Parathyroid adenoma (tissue), 2 donors: ENCODE measurements at regions not wholly inside any gene's neighbourhood (a gene's known extent, or its start where the extent isn't known, plus 50 kb on each side); places are given as distances from the start of the nearest gene placed in this dataset.

Source experiments
- H2AFZ ChIP-seq: fragments of 300-600 bp; sonication (generic); one replicate; pipeline ENCODE4 v1.7.0; 2017; ENCODE audit warnings: antibody characterized with exemption, mild to moderate bottlenecking
- H3K27ac ChIP-seq: fragments of 300-600 bp; sonication (generic); one replicate; pipeline ENCODE4 v1.7.0; 2017
- H3K27me3 ChIP-seq: fragments of 300-600 bp; sonication (generic); one replicate; pipeline ENCODE4 v1.7.0; 2017; ENCODE audit warnings: low read length; ENCODE audit not compliant: control insufficient read depth, insufficient read depth
- H3K36me3 ChIP-seq: fragments of 300-600 bp; sonication (generic); one replicate; pipeline ENCODE4 v1.7.0; 2017; ENCODE audit warnings: low read length; ENCODE audit not compliant: control insufficient read depth, insufficient read depth
- H3K4me1 ChIP-seq: fragments of 300-600 bp; sonication (generic); one replicate; pipeline ENCODE4 v1.7.0; 2017; ENCODE audit warnings: control low read depth
- H3K4me2 ChIP-seq: fragments of 300-600 bp; sonication (generic); one replicate; pipeline ENCODE4 v1.7.0; 2017; ENCODE audit warnings: low read length
- H3K4me3 ChIP-seq: fragments of 300-600 bp; sonication (generic); one replicate; pipeline ENCODE4 v1.7.0; 2017; ENCODE audit warnings: low read depth, low read length
- H3K79me2 ChIP-seq: fragments of 300-600 bp; sonication (generic); one replicate; pipeline ENCODE4 v1.7.0; 2017; ENCODE audit warnings: control low read depth
- H3K9ac ChIP-seq: fragments of 300-600 bp; sonication (generic); one replicate; pipeline ENCODE4 v1.7.0; 2017; ENCODE audit warnings: mild to moderate bottlenecking
- H3K9me3 ChIP-seq: fragments of 300-600 bp; sonication (generic); one replicate; pipeline ENCODE4 v1.7.0; 2017; ENCODE audit warnings: low read length; ENCODE audit not compliant: control insufficient read depth
- CTCF ChIP-seq: fragments of 300-600 bp; sonication (generic); IDR thresholded peaks from one replicate; pipeline ENCODE4 v1.7.0; 2017; ENCODE audit warnings: antibody characterized with exemption, mild to moderate bottlenecking
- donor health status: primary hyperparathyroidism.

DNA sequence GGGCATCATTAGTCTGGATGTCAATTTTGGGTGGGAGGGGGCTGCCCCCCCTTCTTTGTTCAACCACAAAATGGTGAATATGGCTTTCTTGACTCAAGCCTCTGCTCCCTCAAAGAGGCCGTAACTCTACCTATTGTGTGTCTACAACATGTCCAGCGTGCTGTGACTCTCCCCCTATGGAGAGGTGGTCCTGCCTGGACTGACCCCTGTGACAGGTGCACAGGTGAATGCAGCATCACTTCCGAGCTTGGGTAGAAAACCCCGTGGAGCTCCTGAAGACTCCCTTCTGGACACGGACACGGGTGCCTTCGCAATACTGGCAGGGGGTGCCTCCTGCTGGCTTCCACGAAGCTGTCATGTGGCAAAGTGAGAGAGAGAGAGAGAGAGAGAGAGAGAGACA, 397.8 kb downstream of the GALR1 start:
- H3K4me2 ChIP-seq: no peak overlapping the region
- no peak overlapping the region for H3K9ac ChIP-seq
- no peak overlapping the region for H3K4me3 ChIP-seq
- no peaks in the 10 kb centered on the region for H3K4me1 ChIP-seq
- no peaks in the 10 kb centered on the region for H3K79me2 ChIP-seq
- no peaks in the 10 kb centered on the region for H3K36me3 ChIP-seq
- TF ChIP-seq CTCF: no peak
- H3K27ac ChIP-seq: no peak overlapping the region
- no peaks in the 10 kb centered on the region for H3K27me3 ChIP-seq
- H2AFZ ChIP-seq: no peak overlapping the region
- H3K9me3 ChIP-seq: no peaks in the 10 kb centered on the region

DNA sequence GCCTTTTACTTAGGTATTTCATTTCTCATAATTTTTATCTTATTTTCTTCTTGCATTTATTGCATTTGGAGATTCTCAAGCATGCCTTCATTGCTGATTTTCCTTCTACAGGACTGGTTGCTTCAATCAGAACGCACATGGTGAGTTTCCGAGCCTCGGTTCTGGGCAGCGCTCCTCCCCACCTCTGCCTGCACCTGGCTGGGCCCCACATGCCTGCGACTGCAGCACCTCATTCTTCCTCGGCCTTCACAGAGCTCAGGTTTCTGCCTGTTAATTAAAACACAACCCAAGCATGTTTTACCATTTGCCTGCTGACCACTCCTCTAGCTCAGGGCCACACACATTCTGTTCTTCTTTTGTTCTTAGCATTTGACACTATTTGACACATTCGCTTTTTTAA, 398.8 kb downstream of the GALR1 start:
- no peak overlapping the region for H2AFZ ChIP-seq
- no peak for TF ChIP-seq CTCF
- no peaks in the 10 kb centered on the region for H3K4me1 ChIP-seq
- no peak overlapping the region for H3K4me3 ChIP-seq
- no peaks in the 10 kb centered on the region for H3K9me3 ChIP-seq
- no peak overlapping the region for H3K4me2 ChIP-seq
- H3K9ac ChIP-seq: no peak overlapping the region
- no peaks in the 10 kb centered on the region for H3K79me2 ChIP-seq
- H3K36me3 ChIP-seq: no peaks in the 10 kb centered on the region
- no peak overlapping the region for H3K27ac ChIP-seq
- no peaks in the 10 kb centered on the region for H3K27me3 ChIP-seq

DNA sequence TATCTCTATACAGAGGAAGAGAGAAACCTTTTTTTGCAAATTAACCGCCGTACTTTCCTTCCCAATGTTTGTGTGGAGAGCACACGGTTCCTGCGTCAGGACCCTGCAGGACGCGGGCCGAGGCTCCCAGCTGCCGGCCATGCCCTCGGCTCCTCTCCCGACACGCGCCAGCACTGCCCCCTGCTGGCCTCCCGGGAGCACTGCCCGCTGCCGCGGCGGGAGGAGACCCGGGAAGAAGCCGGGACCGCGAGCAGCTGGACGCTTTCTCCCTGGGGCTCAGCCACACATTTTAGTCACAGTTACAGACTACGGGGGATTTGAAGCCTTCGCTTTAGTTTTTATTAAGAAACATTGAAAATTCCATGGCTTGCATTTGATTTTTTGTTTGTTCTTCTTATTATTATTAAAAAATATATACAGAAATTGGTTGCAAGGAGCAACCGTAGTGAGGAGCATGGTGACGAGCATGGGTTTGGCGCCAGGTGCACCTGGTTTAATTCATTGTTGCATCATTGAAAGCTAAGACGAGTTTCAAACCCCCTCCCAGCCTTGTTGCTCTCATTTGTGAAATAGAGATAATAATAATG, 401.2 kb downstream of the GALR1 start:
- TF ChIP-seq CTCF: peak; percentile 84
- H3K4me2 ChIP-seq: no peak overlapping the region
- H3K9me3 ChIP-seq: no peaks in the 10 kb centered on the region
- no peak overlapping the region for H3K9ac ChIP-seq
- H2AFZ ChIP-seq: peak overlapping the region; percentile 36
- H3K4me3 ChIP-seq: no peak overlapping the region
- no peak overlapping the region for H3K27ac ChIP-seq
- no peaks in the 10 kb centered on the region for H3K4me1 ChIP-seq
- no peaks in the 10 kb centered on the region for H3K36me3 ChIP-seq
- H3K79me2 ChIP-seq: no peaks in the 10 kb centered on the region
- H3K27me3 ChIP-seq: no peaks in the 10 kb centered on the region

- H3K79me2 ChIP-seq: no peaks in the 10 kb centered on the region
- H3K4me2 ChIP-seq: no peak overlapping the region
- TF ChIP-seq CTCF: no peak
- H3K9ac ChIP-seq: no peak overlapping the region
- no peaks in the 10 kb centered on the region for H3K9me3 ChIP-seq
- no peak overlapping the region for H2AFZ ChIP-seq
- no peaks in the 10 kb centered on the region for H3K36me3 ChIP-seq
- H3K27ac ChIP-seq: no peak overlapping the region
- H3K27me3 ChIP-seq: no peaks in the 10 kb centered on the region
- no peaks in the 10 kb centered on the region for H3K4me1 ChIP-seq
- no peak overlapping the region for H3K4me3 ChIP-seq
Observed at GRCh38 chr18:77651441-77651840, 401.8 kb downstream of the GALR1 start.

DNA sequence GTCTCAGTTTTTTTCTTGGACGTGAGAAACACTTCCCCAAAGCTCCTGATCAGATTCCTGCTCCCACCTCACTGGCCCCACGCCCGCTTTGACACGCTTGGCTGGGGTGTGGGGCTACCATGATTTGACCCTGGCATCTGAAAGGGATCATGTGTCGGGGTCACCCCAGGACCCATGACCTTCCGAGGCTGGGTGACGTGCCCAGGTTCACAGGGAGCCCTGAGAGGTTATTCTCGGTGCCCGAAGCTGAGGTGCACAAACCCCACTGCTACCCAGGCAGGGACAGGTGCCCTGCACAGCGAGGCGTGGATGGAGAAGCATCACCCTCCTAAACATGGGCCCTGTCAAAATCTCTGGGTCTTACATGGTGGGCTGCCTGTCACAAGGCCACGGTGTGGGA, 404.1 kb downstream of the GALR1 start:
- Histone ChIP-seq H3K4me2 (no peak overlapping the region), H3K9me3 (no peaks in the 10 kb centered on the region), H3K27me3 (no peaks in the 10 kb centered on the region), H3K36me3 (no peaks in the 10 kb centered on the region), H3K4me3 (no peak overlapping the region), H3K79me2 (no peaks in the 10 kb centered on the region), H3K9ac (no peak overlapping the region), H2AFZ (no peak overlapping the region), H3K27ac (no peak overlapping the region), H3K4me1 (no peaks in the 10 kb centered on the region)
- TF ChIP-seq CTCF: no peak
